ENCODE measurements at regions not wholly inside any gene's neighbourhood (a gene's known extent, or its start where the extent isn't known, plus 50 kb on each side); places are given as distances from the start of the nearest gene placed in this dataset.

- Histone ChIP-seq H3K4me1 (no peaks in the 10 kb centered on the region), H3K9me3 (no peaks in the 10 kb centered on the region), H3K36me3 (no peaks in the 10 kb centered on the region), H3K4me3 (replicated peaks in 1 of 3) (no peak overlapping the region), H3K27ac (no peak overlapping the region), H3K27me3 (no peaks in the 10 kb centered on the region)
- intact Hi-C loops (cut with DNase I): no loop called here
- TF ChIP-seq POLR2A (IDR thresholded peaks at IDR 0.05) (no peak), CTCF (IDR thresholded peaks at IDR 0.05) (no peak)
- no peak for DNase-seq
- 73 to 76% methylated on average over 4 of the region's 4 CpGs for WGBS, 2 donors
Observed at GRCh38 chr5:114912189-114912920, 257.4 kb downstream of the TRIM36 start.

- TF ChIP-seq POLR2A (IDR thresholded peaks at IDR 0.05) (no peak), CTCF (IDR thresholded peaks at IDR 0.05) (no peak)
- intact Hi-C loops (cut with DNase I): no loop called here
- Histone ChIP-seq H3K9me3 (no peaks in the 10 kb centered on the region), H3K27me3 (no peaks in the 10 kb centered on the region), H3K27ac (no peak overlapping the region), H3K4me1 (no peaks in the 10 kb centered on the region), H3K36me3 (no peaks in the 10 kb centered on the region), H3K4me3 (replicated peaks in 1 of 3) (no peak overlapping the region)
- DNase-seq: no peak
Observed at GRCh38 chr5:114910727-114911126, 259.0 kb downstream of the TRIM36 start.

GRCh38 chr5:114909424-114909823 lies 260.3 kb downstream of the TRIM36 start:
- intact Hi-C loops (cut with DNase I): no loop called here
- no peak overlapping the region for H3K27ac ChIP-seq
- no peak for TF ChIP-seq POLR2A (IDR thresholded peaks at IDR 0.05)
- no peak for TF ChIP-seq CTCF (IDR thresholded peaks at IDR 0.05)
- no peak overlapping the region for H3K4me3 ChIP-seq (replicated peaks in 1 of 3)
- 94 to 97% methylated on average over 2 of the region's 2 CpGs for WGBS, 2 donors
- no peak for DNase-seq
- H3K36me3 ChIP-seq: no peaks in the 10 kb centered on the region
- H3K27me3 ChIP-seq: no peaks in the 10 kb centered on the region
- no peaks in the 10 kb centered on the region for H3K9me3 ChIP-seq
- no peaks in the 10 kb centered on the region for H3K4me1 ChIP-seq

GRCh38 chr5:114903767-114904166 lies 265.9 kb downstream of the TRIM36 start:
- no peak overlapping the region for H3K4me3 ChIP-seq (replicated peaks in 1 of 3)
- no peaks in the 10 kb centered on the region for H3K4me1 ChIP-seq
- DNase-seq: no peak
- H3K27me3 ChIP-seq: no peaks in the 10 kb centered on the region
- intact Hi-C loops (cut with DNase I): no loop called here
- no peaks in the 10 kb centered on the region for H3K9me3 ChIP-seq
- no peak overlapping the region for H3K27ac ChIP-seq
- no peaks in the 10 kb centered on the region for H3K36me3 ChIP-seq
- TF ChIP-seq CTCF (IDR thresholded peaks at IDR 0.05) (no peak), POLR2A (IDR thresholded peaks at IDR 0.05) (no peak)
- WGBS, 2 donors: 67 to 74% methylated on average over 2 of the region's 2 CpGs

GRCh38 chr5:114898602-114899001 lies 271.1 kb downstream of the TRIM36 start:
- TF ChIP-seq CTCF (IDR thresholded peaks at IDR 0.05) (no peak), POLR2A (IDR thresholded peaks at IDR 0.05) (no peak)
- no peak overlapping the region for H3K4me3 ChIP-seq (replicated peaks in 1 of 3)
- no peak for DNase-seq
- no peaks in the 10 kb centered on the region for H3K4me1 ChIP-seq
- 85 to 94% methylated on average over 2 of the region's 2 CpGs for WGBS, 2 donors
- H3K36me3 ChIP-seq: no peaks in the 10 kb centered on the region
- no peak overlapping the region for H3K27ac ChIP-seq
- intact Hi-C loops (cut with DNase I): no loop called here
- H3K9me3 ChIP-seq: no peaks in the 10 kb centered on the region
- H3K27me3 ChIP-seq: no peaks in the 10 kb centered on the region
